ENCODE measurements at regions not wholly inside any gene's neighbourhood (a gene's known extent, or its start where the extent isn't known, plus 50 kb on each side); places are given as distances from the start of the nearest gene placed in this dataset.

- ATAC-seq (ENCODE audit: low read depth in 2 of 2) = no peak
- Mint-ChIP-seq H3K27ac (no peak overlapping the region), H3K36me3 (no peaks in the 10 kb centered on the region), H3K4me1 (no peaks in the 10 kb centered on the region), H3K4me3 (no peak overlapping the region), H3K9me3 (peaks cover 0 to 13% (median 2%) of the 10 kb centered on the region in 7 donors), H3K27me3 (no peaks in the 10 kb centered on the region)
- DNase-seq = no peak
Observed at GRCh38 chr9:116101516-116101915, 52.1 kb upstream of the PAPPA start.

- ATAC-seq (ENCODE audit: low read depth in 2 of 2) (no peak), DNase-seq (no peak)
- H3K36me3 Mint-ChIP-seq = no peaks in the 10 kb centered on the region
- no peaks in the 10 kb centered on the region for H3K4me1 Mint-ChIP-seq
- H3K27me3 Mint-ChIP-seq = no peaks in the 10 kb centered on the region
- no peak overlapping the region for H3K4me3 Mint-ChIP-seq
- H3K27ac Mint-ChIP-seq = peak overlapping the region in 1 of 6 donors; percentile 38
- H3K9me3 Mint-ChIP-seq = peaks cover 0 to 13% (median 0%) of the 10 kb centered on the region in 7 donors
Observed at GRCh38 chr9:116102596-116102995, 51.0 kb upstream of the PAPPA start.

Data from naive B cell (primary cell).